ENCODE measurements at regions not wholly inside any gene's neighbourhood (a gene's known extent, or its start where the extent isn't known, plus 50 kb on each side); places are given as distances from the start of the nearest gene placed in this dataset.

- DNase-seq (ENCODE audit: low read depth) = no peak
- no peak for TF ChIP-seq CTCF (conservative IDR thresholded peaks at IDR 0.05; ENCODE audit: low read length)
- no peak overlapping the region for H3K4me3 ChIP-seq (ENCODE audit: low read length)
These were observed 330.8 kb downstream of the NPHP4 start for GRCh38 chr1:5661196-5662085.

- DNase-seq (ENCODE audit: low read depth) = no peak
- TF ChIP-seq CTCF (conservative IDR thresholded peaks at IDR 0.05; ENCODE audit: low read length) = no peak
- no peak overlapping the region for H3K4me3 ChIP-seq (ENCODE audit: low read length)
These were observed 331.9 kb downstream of the NPHP4 start for GRCh38 chr1:5660141-5660935.

- H3K4me3 ChIP-seq (ENCODE audit: low read length) = no peak overlapping the region
- DNase-seq (ENCODE audit: low read depth) = no peak
- no peak for TF ChIP-seq CTCF (conservative IDR thresholded peaks at IDR 0.05; ENCODE audit: low read length)
These were observed 332.6 kb downstream of the NPHP4 start for GRCh38 chr1:5659606-5660005.

GRCh38 chr1:5658340-5659316, 333.6 kb downstream of the NPHP4 start:
- H3K4me3 ChIP-seq (ENCODE audit: low read length) = no peak overlapping the region
- no peak for DNase-seq (ENCODE audit: low read depth)
- TF ChIP-seq CTCF (conservative IDR thresholded peaks at IDR 0.05; ENCODE audit: low read length) = no peak

GRCh38 chr1:5651964-5652821, 340.0 kb downstream of the NPHP4 start:
- TF ChIP-seq CTCF (conservative IDR thresholded peaks at IDR 0.05; ENCODE audit: low read length) = no peak
- H3K4me3 ChIP-seq (ENCODE audit: low read length) = no peak overlapping the region
- no peak for DNase-seq (ENCODE audit: low read depth)

GRCh38 chr1:5651473-5651872, 340.8 kb downstream of the NPHP4 start:
- H3K4me3 ChIP-seq (ENCODE audit: low read length) = no peak overlapping the region
- no peak for TF ChIP-seq CTCF (conservative IDR thresholded peaks at IDR 0.05; ENCODE audit: low read length)
- no peak for DNase-seq (ENCODE audit: low read depth)
